SK-N-SH treated with all-trans-retinoic acid at 6 μM for 48 hours (cell line): ENCODE measurements at regions not wholly inside any gene's neighbourhood (a gene's known extent, or its start where the extent isn't known, plus 50 kb on each side); places are given as distances from the start of the nearest gene placed in this dataset.

Source experiments
- GLIS3 ChIP-seq: fragments of 250-450 bp; sonication (Bioruptor Pico); IDR thresholded peaks from 2 replicates; pipeline ENCODE4 v1.5.0; 2020; ENCODE audit warnings: mild to moderate bottlenecking, moderate library complexity
- ISL1 ChIP-seq: fragments of 250-450 bp; sonication (Bioruptor Pico); IDR thresholded peaks from 2 replicates; pipeline ENCODE4 v2.1.2; 2022; ENCODE audit warnings: mild to moderate bottlenecking, moderate library complexity
- PPARA ChIP-seq: fragments of 250-450 bp; sonication (Bioruptor Pico); IDR thresholded peaks from 2 replicates; pipeline ENCODE4 v1.5.0; 2020; ENCODE audit warnings: mild to moderate bottlenecking, borderline replicate concordance
- TSHZ2 ChIP-seq: fragments of 250-450 bp; sonication (Bioruptor Pico); IDR thresholded peaks from 2 replicates; pipeline ENCODE4 v1.5.0; 2020; ENCODE audit warnings: mild to moderate bottlenecking, moderate library complexity
- ZFP3 ChIP-seq: fragments of 250-450 bp; sonication (Bioruptor Pico); IDR thresholded peaks from 2 replicates; pipeline ENCODE4 v1.5.0; 2020; ENCODE audit warnings: mild to moderate bottlenecking, moderate library complexity
- ZNF70 ChIP-seq: fragments of 450-650 bp; formaldehyde crosslinking; IDR thresholded peaks from 2 replicates; pipeline ENCODE4 v1.5.0; 2020; ENCODE audit warnings: mild to moderate bottlenecking, moderate library complexity

GRCh38 chr6:5899216-5900045, 107.3 kb downstream of the NRN1 start:
- no peak for TF ChIP-seq ZNF70 (CRISPR knock-in tag)
- no peak for TF ChIP-seq PPARA (CRISPR knock-in tag)
- TF ChIP-seq GLIS3 (CRISPR knock-in tag), result no peak
- TF ChIP-seq TSHZ2 (CRISPR knock-in tag), result no peak
- TF ChIP-seq ZFP3, result no peak
- no peak for TF ChIP-seq ISL1
